ENCODE measurements at regions not wholly inside any gene's neighbourhood (a gene's known extent, or its start where the extent isn't known, plus 50 kb on each side); places are given as distances from the start of the nearest gene placed in this dataset.

DNA sequence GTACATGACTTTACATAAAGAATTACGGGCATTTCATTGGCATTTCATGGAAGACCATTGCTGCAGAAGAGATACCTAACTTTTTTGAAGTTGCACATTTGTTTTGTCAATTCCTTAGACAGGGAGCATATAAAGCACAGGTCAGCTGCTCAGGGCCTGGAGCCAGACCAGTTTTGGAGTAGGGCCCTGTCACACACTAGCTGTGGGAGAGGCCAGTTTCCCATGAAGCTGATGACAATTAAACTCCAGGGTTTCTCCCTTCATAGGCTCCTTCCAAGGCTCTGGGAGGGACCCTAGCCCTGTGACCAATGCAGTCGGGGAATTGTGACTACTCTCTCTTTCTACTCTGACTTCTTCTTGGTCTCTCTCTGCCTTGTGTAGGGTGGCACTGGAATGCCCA, 107.3 kb upstream of the SELENOK start:
- TF ChIP-seq GATA2 (IDR thresholded peaks at IDR 0.05; ENCODE audit: low read depth, low read length) = no peak
- no peak for TF ChIP-seq GATA3 (IDR thresholded peaks at IDR 0.05; ENCODE audit: low read depth, low read length)

GRCh38 chr3:53997476-53997875, 105.8 kb upstream of the SELENOK start:
- TF ChIP-seq GATA2 (IDR thresholded peaks at IDR 0.05; ENCODE audit: low read depth, low read length) = no peak
- no peak for TF ChIP-seq GATA3 (IDR thresholded peaks at IDR 0.05; ENCODE audit: low read depth, low read length)

- TF ChIP-seq GATA2 (IDR thresholded peaks at IDR 0.05; ENCODE audit: low read depth, low read length) (no peak), GATA3 (IDR thresholded peaks at IDR 0.05; ENCODE audit: low read depth, low read length) (no peak)
These were observed 104.6 kb upstream of the SELENOK start for GRCh38 chr3:53996141-53996874.

DNA sequence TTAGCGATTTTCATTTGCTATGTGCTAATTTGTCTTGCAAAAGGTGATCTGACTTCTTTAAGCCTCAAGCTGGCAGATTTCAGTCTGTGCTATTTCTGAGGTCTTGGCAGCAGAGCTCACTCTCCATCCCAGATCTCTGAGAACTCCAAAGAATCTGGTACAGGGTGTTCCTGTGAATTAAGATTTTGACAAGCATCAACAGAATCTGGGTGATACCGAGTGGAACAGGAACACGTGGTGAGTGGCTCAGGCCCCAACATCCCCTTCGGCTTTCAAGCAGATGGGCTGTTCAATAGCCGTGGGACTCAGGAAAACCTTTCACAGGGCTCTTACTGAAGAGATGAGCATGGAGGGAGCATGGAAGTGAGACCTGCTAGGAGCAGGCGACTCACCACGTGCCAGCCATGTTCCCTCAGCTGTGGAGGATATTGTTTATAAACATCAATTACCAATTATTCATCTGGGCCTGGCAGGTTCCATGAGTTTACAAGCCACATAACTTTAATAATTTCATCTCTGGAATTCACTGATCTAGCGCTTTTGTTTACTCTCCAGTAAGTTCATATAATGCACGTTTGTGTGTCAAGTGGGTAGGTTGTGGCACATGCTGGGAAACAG, 103.4 kb upstream of the SELENOK start:
- TF ChIP-seq GATA3 (IDR thresholded peaks at IDR 0.05; ENCODE audit: low read depth, low read length) (no peak), GATA2 (IDR thresholded peaks at IDR 0.05; ENCODE audit: low read depth, low read length) (no peak)

DNA sequence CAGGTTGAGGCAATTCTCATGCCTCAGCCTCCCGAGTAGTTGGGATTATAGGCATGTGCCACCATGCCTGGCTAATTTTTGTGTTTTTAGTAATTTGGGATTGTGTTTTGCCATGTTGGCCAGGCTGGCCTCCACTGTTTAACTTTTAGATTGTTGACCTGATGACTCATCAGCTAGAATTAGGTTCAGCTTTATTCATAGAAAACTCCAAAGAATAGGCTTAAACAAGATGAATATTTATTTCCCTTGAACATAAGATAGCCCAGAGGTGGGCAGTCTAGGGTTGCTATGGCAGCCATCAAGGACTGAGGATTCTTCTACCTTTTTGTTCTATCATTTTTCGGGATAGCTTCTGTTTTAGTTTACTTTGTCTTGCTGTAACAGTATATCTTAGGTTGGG, 99.6 kb upstream of the SELENOK start:
- TF ChIP-seq GATA3 (IDR thresholded peaks at IDR 0.05; ENCODE audit: low read depth, low read length) (no peak), GATA2 (IDR thresholded peaks at IDR 0.05; ENCODE audit: low read depth, low read length) (no peak)

- TF ChIP-seq GATA2 (IDR thresholded peaks at IDR 0.05; ENCODE audit: low read depth, low read length) = no peak
- no peak for TF ChIP-seq GATA3 (IDR thresholded peaks at IDR 0.05; ENCODE audit: low read depth, low read length)
These were observed 98.3 kb upstream of the SELENOK start for GRCh38 chr3:53989946-53990345.

GRCh38 chr3:53989451-53989850, 97.8 kb upstream of the SELENOK start:
- TF ChIP-seq GATA3 (IDR thresholded peaks at IDR 0.05; ENCODE audit: low read depth, low read length) (no peak), GATA2 (IDR thresholded peaks at IDR 0.05; ENCODE audit: low read depth, low read length) (no peak)

- TF ChIP-seq GATA2 (IDR thresholded peaks at IDR 0.05; ENCODE audit: low read depth, low read length) = no peak
- TF ChIP-seq GATA3 (IDR thresholded peaks at IDR 0.05; ENCODE audit: low read depth, low read length) = no peak
These were observed 86.7 kb upstream of the SELENOK start for GRCh38 chr3:53978386-53978785.

- TF ChIP-seq GATA3 (IDR thresholded peaks at IDR 0.05; ENCODE audit: low read depth, low read length) (no peak), GATA2 (IDR thresholded peaks at IDR 0.05; ENCODE audit: low read depth, low read length) (no peak)
These were observed 83.7 kb upstream of the SELENOK start for GRCh38 chr3:53975382-53975781.

DNA sequence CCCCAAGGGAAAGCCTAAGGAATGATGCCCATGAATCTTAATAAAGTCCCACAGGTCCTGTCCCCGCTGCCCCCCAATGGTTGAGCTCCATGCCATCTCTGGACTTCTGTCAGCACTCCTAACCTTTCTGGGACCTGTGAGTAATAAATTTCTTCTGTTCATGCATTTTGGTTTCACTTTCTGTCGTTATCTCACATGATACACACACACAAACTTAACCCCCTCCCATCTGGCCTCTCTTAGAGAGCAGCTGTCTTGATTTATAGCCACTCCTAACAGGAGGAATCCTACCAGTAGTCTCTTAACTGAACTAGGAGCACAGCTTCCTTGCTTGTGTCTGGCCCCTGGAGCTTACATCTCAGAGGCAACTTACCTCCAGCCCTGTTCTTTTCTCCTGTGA, 82.7 kb upstream of the SELENOK start:
- TF ChIP-seq GATA2 (IDR thresholded peaks at IDR 0.05; ENCODE audit: low read depth, low read length) = no peak
- TF ChIP-seq GATA3 (IDR thresholded peaks at IDR 0.05; ENCODE audit: low read depth, low read length) = no peak

DNA sequence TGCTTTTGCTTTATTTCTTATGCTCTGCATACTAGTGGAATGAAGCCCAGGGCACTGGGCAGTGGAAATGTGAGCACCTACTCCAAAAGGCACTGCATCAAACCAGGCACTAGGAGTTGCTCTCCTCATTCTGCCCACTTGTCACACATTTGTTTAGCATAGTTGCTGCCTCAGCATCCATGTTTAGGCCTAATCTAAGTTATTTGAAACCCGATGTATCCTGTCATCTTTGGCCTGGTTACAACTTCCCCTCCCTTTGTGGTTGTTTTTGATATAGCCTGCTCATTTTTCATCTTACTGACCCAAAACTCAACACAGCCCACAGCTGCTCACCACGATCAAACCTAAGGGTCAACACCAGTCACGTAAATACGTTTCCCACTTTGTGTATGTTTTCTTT, 82.2 kb upstream of the SELENOK start:
- TF ChIP-seq GATA3 (IDR thresholded peaks at IDR 0.05; ENCODE audit: low read depth, low read length) (no peak), GATA2 (IDR thresholded peaks at IDR 0.05; ENCODE audit: low read depth, low read length) (no peak)

DNA sequence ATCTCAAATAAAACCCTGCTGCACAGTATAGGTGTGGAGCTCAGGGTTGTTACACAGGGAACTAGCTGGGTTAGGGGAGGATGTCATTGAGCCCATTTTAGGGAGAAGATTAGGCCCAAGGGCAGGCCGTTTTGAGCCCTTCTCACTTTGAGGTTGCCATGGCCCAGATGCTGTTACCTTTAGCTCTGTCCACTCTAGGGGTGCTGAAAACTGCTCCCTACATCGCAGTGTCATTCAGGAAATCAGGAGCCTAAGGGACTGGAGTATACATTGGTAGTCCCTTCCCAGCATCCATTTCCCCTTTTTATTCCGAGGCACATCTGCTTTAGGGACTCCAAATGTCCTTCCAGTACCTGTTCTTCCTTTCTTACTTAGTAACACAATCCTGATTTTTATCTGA, 79.0 kb upstream of the SELENOK start:
- no peak for TF ChIP-seq GATA3 (IDR thresholded peaks at IDR 0.05; ENCODE audit: low read depth, low read length)
- TF ChIP-seq GATA2 (IDR thresholded peaks at IDR 0.05; ENCODE audit: low read depth, low read length) = no peak

DNA sequence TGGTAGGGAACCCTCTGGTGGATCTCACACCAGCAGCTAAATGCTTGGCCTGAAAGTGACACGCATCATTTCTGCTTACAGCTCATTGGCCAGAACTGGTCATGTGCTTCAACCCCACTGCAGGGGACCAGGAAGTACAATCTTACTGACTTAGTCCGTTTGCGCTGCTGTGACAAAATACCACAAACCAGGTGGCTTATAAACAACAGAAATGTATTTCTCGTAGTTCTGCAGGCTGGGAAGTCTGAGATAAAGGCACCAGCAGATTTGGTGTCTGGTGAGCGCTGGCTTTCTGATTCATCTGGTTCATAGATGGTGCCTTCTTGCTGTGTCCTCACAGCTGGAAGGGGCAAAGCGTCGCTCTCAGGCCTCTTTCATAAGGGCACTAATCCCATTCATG, 77.4 kb upstream of the SELENOK start:
- TF ChIP-seq GATA2 (IDR thresholded peaks at IDR 0.05; ENCODE audit: low read depth, low read length) = no peak
- no peak for TF ChIP-seq GATA3 (IDR thresholded peaks at IDR 0.05; ENCODE audit: low read depth, low read length)

GRCh38 chr3:53965291-53965690, 73.6 kb upstream of the SELENOK start:
- TF ChIP-seq GATA2 (IDR thresholded peaks at IDR 0.05; ENCODE audit: low read depth, low read length) = no peak
- no peak for TF ChIP-seq GATA3 (IDR thresholded peaks at IDR 0.05; ENCODE audit: low read depth, low read length)

- TF ChIP-seq GATA2 (IDR thresholded peaks at IDR 0.05; ENCODE audit: low read depth, low read length) (no peak), GATA3 (IDR thresholded peaks at IDR 0.05; ENCODE audit: low read depth, low read length) (no peak)
These were observed 66.2 kb upstream of the SELENOK start for GRCh38 chr3:53957831-53958230.

Measured in SH-SY5Y (cell line).